ENCODE measurements at regions not wholly inside any gene's neighbourhood (a gene's known extent, or its start where the extent isn't known, plus 50 kb on each side); places are given as distances from the start of the nearest gene placed in this dataset.

- Histone ChIP-seq H3K27ac (replicated peaks) (no peak overlapping the region), H3K4me3 (replicated peaks; ENCODE audit: insufficient read depth, low read length) (no peak overlapping the region), H3K27me3 (ENCODE audit: insufficient read depth, poor library complexity, severe bottlenecking) (no peaks in the 10 kb centered on the region)
- TF ChIP-seq REST (IDR thresholded peaks at IDR 0.05; ENCODE audit: insufficient replicate concordance, low read depth) (no peak), GABPA (IDR thresholded peaks at IDR 0.05; ENCODE audit: low read depth) (no peak), POLR2AphosphoS5 (IDR thresholded peaks at IDR 0.05; ENCODE audit: low read depth) (no peak), CTCF (IDR thresholded peaks at IDR 0.05; ENCODE audit: insufficient read depth, low read length) (no peak), SPI1 (IDR thresholded peaks at IDR 0.05; ENCODE audit: borderline replicate concordance, low read depth) (no peak)
- no peak for DNase-seq (ENCODE audit: low read depth in 1 of 2, low spot score in 1 of 2)
Observed at GRCh38 chr1:234713440-234713839, 103.5 kb upstream of the IRF2BP2 start.

GRCh38 chr1:234712891-234713305, 102.9 kb upstream of the IRF2BP2 start:
- Histone ChIP-seq H3K4me3 (replicated peaks; ENCODE audit: insufficient read depth, low read length) (no peak overlapping the region), H3K27ac (replicated peaks) (no peak overlapping the region), H3K27me3 (ENCODE audit: insufficient read depth, poor library complexity, severe bottlenecking) (no peaks in the 10 kb centered on the region)
- no peak for DNase-seq (ENCODE audit: low read depth in 1 of 2, low spot score in 1 of 2)
- TF ChIP-seq CTCF (IDR thresholded peaks at IDR 0.05; ENCODE audit: insufficient read depth, low read length) (no peak), POLR2AphosphoS5 (IDR thresholded peaks at IDR 0.05; ENCODE audit: low read depth) (no peak), SPI1 (IDR thresholded peaks at IDR 0.05; ENCODE audit: borderline replicate concordance, low read depth) (no peak), REST (IDR thresholded peaks at IDR 0.05; ENCODE audit: insufficient replicate concordance, low read depth) (no peak), GABPA (IDR thresholded peaks at IDR 0.05; ENCODE audit: low read depth) (no peak)

- Histone ChIP-seq H3K4me3 (replicated peaks; ENCODE audit: insufficient read depth, low read length) (no peak overlapping the region), H3K27ac (replicated peaks) (no peak overlapping the region), H3K27me3 (ENCODE audit: insufficient read depth, poor library complexity, severe bottlenecking) (no peaks in the 10 kb centered on the region)
- no peak for DNase-seq (ENCODE audit: low read depth in 1 of 2, low spot score in 1 of 2)
- TF ChIP-seq GABPA (IDR thresholded peaks at IDR 0.05; ENCODE audit: low read depth): no peak
- TF ChIP-seq SPI1 (IDR thresholded peaks at IDR 0.05; ENCODE audit: borderline replicate concordance, low read depth): no peak
- no peak for TF ChIP-seq CTCF (IDR thresholded peaks at IDR 0.05; ENCODE audit: insufficient read depth, low read length)
- TF ChIP-seq POLR2AphosphoS5 (IDR thresholded peaks at IDR 0.05; ENCODE audit: low read depth): no peak
- no peak for TF ChIP-seq REST (IDR thresholded peaks at IDR 0.05; ENCODE audit: insufficient replicate concordance, low read depth)
Observed at GRCh38 chr1:234710936-234711724, 101.2 kb upstream of the IRF2BP2 start.

Measured in HL-60 (cell line).